Psoas muscle (tissue), 7 donors: ENCODE measurements at regions not wholly inside any gene's neighbourhood (a gene's known extent, or its start where the extent isn't known, plus 50 kb on each side); places are given as distances from the start of the nearest gene placed in this dataset.

Experiments used
- ATAC-seq, 4 donors: fragments of 200-7000 bp; cut with Tn5 transposase; one replicate each; pipeline ENCODE4 v1.9.1; 2020; ENCODE audit warnings: moderate library complexity in 3 of 4, mild to moderate bottlenecking in 2 of 4
- DNase-seq, 2 donors: peaks; one replicate each; pipeline ENCODE4 v3.0.0-alpha.2; 2020
- H3K27ac ChIP-seq: fragments of 200-600 bp; one replicate; pipeline ENCODE4 v1.8.0; 2022
- H3K27me3 ChIP-seq, 3 donors: fragments of 200-600 bp in 1 of 3; one replicate each; pipeline versions ENCODE4 v1.6.1 to v1.8.0; 2013 to 2022; ENCODE audit warnings: low read length in 2 of 3, mild to moderate bottlenecking in 2 of 3, moderate library complexity in 1 of 3; ENCODE audit not compliant: insufficient read depth in 3 of 3
- H3K36me3 ChIP-seq, 2 donors: fragments of 200-600 bp in 1 of 2; one replicate each; pipeline versions ENCODE4 v1.6.1 to v1.8.0; 2013 to 2022; ENCODE audit warnings: low read depth in 1 of 2, mild to moderate bottlenecking in 1 of 2, moderate library complexity in 1 of 2; ENCODE audit not compliant: insufficient read depth in 1 of 2
- H3K4me1 ChIP-seq: fragments of 200-600 bp; one replicate; pipeline ENCODE4 v1.8.0; 2022
- H3K4me3 ChIP-seq: fragments of 200-600 bp; one replicate; pipeline ENCODE4 v1.8.0; 2022; ENCODE audit warnings: mild to moderate bottlenecking
- H3K9me3 ChIP-seq: fragments of 200-600 bp; one replicate; pipeline ENCODE4 v1.8.0; 2022
- CTCF ChIP-seq: fragments of 200-600 bp; IDR thresholded peaks from one replicate; pipeline ENCODE4 v1.8.0; 2022; ENCODE audit warnings: antibody characterized with exemption
- WGBS, 3 donors: extraction: QIAGEN DNeasy Blood & Tissue Kit; methylation state at CpG; one replicate each; pipeline versions ENCODE4 v1.1.6 to v1.1.7; 2013; 5-methylcytosine and 5-hydroxymethylcytosine counted together
- intact Hi-C, 2 donors: fragments of 100-400 bp; cut with DNase I; formaldehyde crosslinking; loops; one replicate each; pipeline versions ENCODE4 v1.11.0 to v1.14.2; 2022
- donor health status: healthy with polysubstance abuse.
- donor health status: DM: no; HTN: no; CAD: no; lungs with moderate emphysema.
- donor health status: Bipolar disorder and iron deficiency.
- donor health status: healthy.
- donor health status: DM: yes; HTN: yes; CAD: no.
- donor health status: DM: no; HTN: no; CAD: no.
- donor health status: DM: yes; HTN: yes; CAD: no.

- H3K27me3 ChIP-seq = no peaks in the 10 kb centered on the region
- intact Hi-C loops = no loop called here
- TF ChIP-seq CTCF = no peak
Measured at GRCh38 chr5:60330236-60330635, 369.7 kb downstream of the DEPDC1B start.

GRCh38 chr5:60325870-60326269 lies 374.1 kb downstream of the DEPDC1B start:
- no peak overlapping the region for H3K4me3 ChIP-seq
- WGBS, 3 donors = 89 to 95% (median 89%) methylated on average over 2 of the region's 2 CpGs
- ATAC-seq (no peak), DNase-seq (no peak)
- H3K4me1 ChIP-seq = no peaks in the 10 kb centered on the region
- no peaks in the 10 kb centered on the region for H3K27me3 ChIP-seq
- no peak for TF ChIP-seq CTCF
- H3K9me3 ChIP-seq = no peaks in the 10 kb centered on the region
- H3K36me3 ChIP-seq = no peaks in the 10 kb centered on the region
- H3K27ac ChIP-seq = no peak overlapping the region
- intact Hi-C loops = no loop called here

More at GRCh38 chr5:60330236-60330635, 369.7 kb downstream of the DEPDC1B start:
- H3K36me3 ChIP-seq = no peaks in the 10 kb centered on the region
- no peak overlapping the region for H3K27ac ChIP-seq
- no peak for DNase-seq
- H3K4me1 ChIP-seq = no peaks in the 10 kb centered on the region
- 73 to 79% (median 78%) methylated on average over 3 of the region's 3 CpGs for WGBS, 3 donors
- no peak for ATAC-seq
- H3K9me3 ChIP-seq = no peaks in the 10 kb centered on the region
- no peak overlapping the region for H3K4me3 ChIP-seq

GRCh38 chr5:60323596-60323995 lies 376.4 kb downstream of the DEPDC1B start:
- Histone ChIP-seq H3K27me3 (no peaks in the 10 kb centered on the region), H3K36me3 (no peaks in the 10 kb centered on the region), H3K27ac (no peak overlapping the region), H3K4me1 (no peaks in the 10 kb centered on the region), H3K9me3 (no peaks in the 10 kb centered on the region), H3K4me3 (no peak overlapping the region)
- DNase-seq = no peak
- intact Hi-C loops = no loop called here
- WGBS, 3 donors = 44 to 75% (median 63%) methylated on average over 3 of the region's 3 CpGs
- no peak for TF ChIP-seq CTCF
- ATAC-seq = no peak

- DNase-seq (no peak), ATAC-seq (no peak)
- Histone ChIP-seq H3K9me3 (no peaks in the 10 kb centered on the region), H3K4me3 (no peak overlapping the region), H3K4me1 (no peaks in the 10 kb centered on the region), H3K27ac (no peak overlapping the region), H3K27me3 (no peaks in the 10 kb centered on the region), H3K36me3 (no peaks in the 10 kb centered on the region)
- intact Hi-C loops = no loop called here
- WGBS, 3 donors = 76 to 84% (median 81%) methylated on average over 2 of the region's 2 CpGs
- no peak for TF ChIP-seq CTCF
Measured at GRCh38 chr5:60312098-60312497, 387.9 kb downstream of the DEPDC1B start.

GRCh38 chr5:60299944-60300343 lies 400.0 kb downstream of the DEPDC1B start:
- H3K36me3 ChIP-seq = no peaks in the 10 kb centered on the region
- no peak for DNase-seq
- 71 to 73% (median 72%) methylated on average over 2 of the region's 2 CpGs for WGBS, 3 donors
- intact Hi-C loops = no loop called here
- ATAC-seq = no peak
- H3K4me1 ChIP-seq = no peaks in the 10 kb centered on the region
- H3K27ac ChIP-seq = no peak overlapping the region
- no peaks in the 10 kb centered on the region for H3K9me3 ChIP-seq
- H3K4me3 ChIP-seq = no peak overlapping the region
- no peak for TF ChIP-seq CTCF
- H3K27me3 ChIP-seq = no peaks in the 10 kb centered on the region
